ENCODE measurements at regions not wholly inside any gene's neighbourhood (a gene's known extent, or its start where the extent isn't known, plus 50 kb on each side); places are given as distances from the start of the nearest gene placed in this dataset.

DNA sequence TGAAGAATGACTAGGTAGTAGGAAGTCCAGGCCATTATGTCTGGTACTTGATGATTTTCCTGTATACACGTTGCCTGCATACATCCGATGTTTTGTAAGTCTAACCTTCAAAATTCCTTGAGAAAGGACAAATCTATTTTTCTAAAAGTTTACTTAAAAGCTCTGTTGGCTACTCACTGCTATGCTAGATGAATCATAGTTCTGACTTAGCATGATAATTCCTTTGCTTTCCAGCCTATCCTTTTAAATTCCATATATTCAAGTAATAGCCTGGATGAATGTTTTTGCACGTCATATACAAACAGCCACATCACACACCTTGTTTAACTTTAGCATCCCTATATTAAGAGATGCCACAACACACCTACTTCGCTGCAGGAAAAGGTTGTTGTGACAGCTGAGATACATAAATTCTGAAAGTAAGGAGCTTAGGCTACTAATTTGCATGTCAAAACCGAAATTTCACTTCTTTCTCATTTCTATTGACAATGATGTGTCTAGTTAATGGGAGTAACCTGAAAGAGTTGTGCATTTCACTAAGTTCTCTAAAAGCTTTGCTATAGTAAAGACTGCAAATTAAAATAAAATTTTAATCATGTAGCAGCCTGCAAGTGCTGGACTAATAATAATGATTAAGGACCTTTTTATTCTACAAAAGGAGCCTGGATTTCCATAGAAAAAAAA is 1116.4 kb downstream of the JRKL start:
- no peaks in the 10 kb centered on the region for H3K36me3 Mint-ChIP-seq (ENCODE audit: low read depth)
- no peak overlapping the region for H3K4me3 Mint-ChIP-seq

DNA sequence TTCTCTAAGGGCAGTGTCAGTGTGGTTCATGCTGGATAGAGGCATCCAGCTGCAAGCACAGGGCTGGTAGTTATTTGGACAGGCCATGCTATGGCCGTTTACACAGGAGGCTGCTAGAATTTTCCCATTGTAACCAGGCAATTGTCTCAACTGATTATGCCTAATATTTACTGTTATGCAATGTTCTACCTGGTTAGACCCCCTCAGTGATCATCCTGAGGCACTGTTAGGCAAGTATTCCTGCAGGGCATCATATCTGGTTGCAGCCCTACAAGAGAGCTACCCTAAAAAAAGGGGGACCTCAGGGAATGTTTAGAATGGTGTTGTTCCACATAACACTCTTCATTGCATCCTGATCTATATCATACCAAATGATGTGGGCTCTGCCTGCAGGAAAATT is 1124.6 kb downstream of the JRKL start:
- no peaks in the 10 kb centered on the region for H3K36me3 Mint-ChIP-seq (ENCODE audit: low read depth)
- H3K9me3 Mint-ChIP-seq, result no peaks in the 10 kb centered on the region; the same call in 1 of the 2 replicates
- no peak overlapping the region for H3K4me3 Mint-ChIP-seq
- no peak overlapping the region for H3K27ac Mint-ChIP-seq
- TF ChIP-seq, protein P1, sequence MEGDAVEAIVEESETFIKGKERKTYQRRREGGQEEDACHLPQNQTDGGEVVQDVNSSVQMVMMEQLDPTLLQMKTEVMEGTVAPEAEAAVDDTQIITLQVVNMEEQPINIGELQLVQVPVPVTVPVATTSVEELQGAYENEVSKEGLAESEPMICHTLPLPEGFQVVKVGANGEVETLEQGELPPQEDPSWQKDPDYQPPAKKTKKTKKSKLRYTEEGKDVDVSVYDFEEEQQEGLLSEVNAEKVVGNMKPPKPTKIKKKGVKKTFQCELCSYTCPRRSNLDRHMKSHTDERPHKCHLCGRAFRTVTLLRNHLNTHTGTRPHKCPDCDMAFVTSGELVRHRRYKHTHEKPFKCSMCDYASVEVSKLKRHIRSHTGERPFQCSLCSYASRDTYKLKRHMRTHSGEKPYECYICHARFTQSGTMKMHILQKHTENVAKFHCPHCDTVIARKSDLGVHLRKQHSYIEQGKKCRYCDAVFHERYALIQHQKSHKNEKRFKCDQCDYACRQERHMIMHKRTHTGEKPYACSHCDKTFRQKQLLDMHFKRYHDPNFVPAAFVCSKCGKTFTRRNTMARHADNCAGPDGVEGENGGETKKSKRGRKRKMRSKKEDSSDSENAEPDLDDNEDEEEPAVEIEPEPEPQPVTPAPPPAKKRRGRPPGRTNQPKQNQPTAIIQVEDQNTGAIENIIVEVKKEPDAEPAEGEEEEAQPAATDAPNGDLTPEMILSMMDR (IDR thresholded peaks at IDR 0.05), result no peak
- no peak for DNase-seq
- peaks cover 3% of the 10 kb centered on the region; the same call in 1 of the 2 replicates for H3K27me3 Mint-ChIP-seq (ENCODE audit: insufficient read depth)
- H3K4me1 Mint-ChIP-seq (ENCODE audit: low read depth), result no peaks in the 10 kb centered on the region

More for the DNA sequence above, 1116.4 kb downstream of the JRKL start:
- Mint-ChIP-seq H3K27me3 (ENCODE audit: insufficient read depth) (no peaks in the 10 kb centered on the region), H3K4me1 (ENCODE audit: low read depth) (no peaks in the 10 kb centered on the region), H3K27ac (no peak overlapping the region), H3K9me3 (peaks cover 11% of the 10 kb centered on the region; the same call in 1 of the 2 replicates)
- DNase-seq, result no peak
- TF ChIP-seq, protein P1 (IDR thresholded peaks at IDR 0.05), result no peak

DNA sequence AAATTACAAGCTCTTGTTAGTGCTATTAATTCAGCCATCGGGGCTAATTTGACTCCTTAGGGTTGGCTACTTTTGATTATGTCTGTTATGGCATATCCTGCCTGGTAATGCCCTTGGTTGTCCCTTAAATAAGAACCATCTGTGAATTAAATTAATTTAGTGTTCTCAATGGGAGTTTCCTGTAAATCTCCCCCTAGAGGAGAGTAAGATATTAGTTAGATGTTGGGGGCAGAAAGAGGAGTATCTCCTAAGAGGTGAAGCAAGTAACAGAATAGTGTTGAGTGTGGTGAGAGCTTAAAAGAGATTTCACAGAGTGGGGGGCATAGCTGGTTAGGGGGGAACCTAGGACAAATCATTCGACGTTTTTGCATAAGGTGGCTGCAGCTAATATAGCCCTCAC is 1126.9 kb downstream of the JRKL start:
- H3K27me3 Mint-ChIP-seq (ENCODE audit: insufficient read depth), result peaks cover 3% of the 10 kb centered on the region
- H3K9me3 Mint-ChIP-seq, result peaks cover 15% of the 10 kb centered on the region; the same call in 1 of the 2 replicates
- no peak overlapping the region for H3K4me3 Mint-ChIP-seq
- no peak overlapping the region for H3K27ac Mint-ChIP-seq
- DNase-seq, result no peak
- no peaks in the 10 kb centered on the region for H3K36me3 Mint-ChIP-seq (ENCODE audit: low read depth)
- TF ChIP-seq, protein P1 (IDR thresholded peaks at IDR 0.05), result no peak
- H3K4me1 Mint-ChIP-seq (ENCODE audit: low read depth), result no peaks in the 10 kb centered on the region

DNA sequence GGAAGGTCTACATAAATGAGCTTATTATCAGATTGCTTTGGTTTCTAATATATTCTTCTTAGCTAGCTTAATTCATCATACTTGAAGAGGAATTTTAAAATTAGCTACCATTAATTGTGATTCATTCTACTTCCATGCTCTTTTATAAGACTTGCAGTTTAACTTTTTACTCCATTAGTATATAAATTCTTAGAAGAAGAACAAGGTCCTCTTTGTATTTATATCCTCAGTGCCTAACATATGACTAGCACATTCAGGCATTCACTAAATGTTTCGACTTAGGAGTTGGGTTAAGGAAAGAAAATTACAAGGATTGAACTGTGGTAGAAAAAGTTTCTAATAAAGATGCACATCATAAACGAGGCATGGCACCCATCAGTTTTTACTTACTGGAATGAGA is 1135.5 kb downstream of the JRKL start:
- Mint-ChIP-seq H3K9me3 (peaks cover 25% of the 10 kb centered on the region; the same call in 1 of the 2 replicates), H3K4me1 (ENCODE audit: low read depth) (no peaks in the 10 kb centered on the region), H3K27me3 (ENCODE audit: insufficient read depth) (no peaks in the 10 kb centered on the region), H3K27ac (no peak overlapping the region), H3K36me3 (ENCODE audit: low read depth) (no peaks in the 10 kb centered on the region), H3K4me3 (no peak overlapping the region)
- TF ChIP-seq, protein P1 (IDR thresholded peaks at IDR 0.05), result no peak
- no peak for DNase-seq

DNA sequence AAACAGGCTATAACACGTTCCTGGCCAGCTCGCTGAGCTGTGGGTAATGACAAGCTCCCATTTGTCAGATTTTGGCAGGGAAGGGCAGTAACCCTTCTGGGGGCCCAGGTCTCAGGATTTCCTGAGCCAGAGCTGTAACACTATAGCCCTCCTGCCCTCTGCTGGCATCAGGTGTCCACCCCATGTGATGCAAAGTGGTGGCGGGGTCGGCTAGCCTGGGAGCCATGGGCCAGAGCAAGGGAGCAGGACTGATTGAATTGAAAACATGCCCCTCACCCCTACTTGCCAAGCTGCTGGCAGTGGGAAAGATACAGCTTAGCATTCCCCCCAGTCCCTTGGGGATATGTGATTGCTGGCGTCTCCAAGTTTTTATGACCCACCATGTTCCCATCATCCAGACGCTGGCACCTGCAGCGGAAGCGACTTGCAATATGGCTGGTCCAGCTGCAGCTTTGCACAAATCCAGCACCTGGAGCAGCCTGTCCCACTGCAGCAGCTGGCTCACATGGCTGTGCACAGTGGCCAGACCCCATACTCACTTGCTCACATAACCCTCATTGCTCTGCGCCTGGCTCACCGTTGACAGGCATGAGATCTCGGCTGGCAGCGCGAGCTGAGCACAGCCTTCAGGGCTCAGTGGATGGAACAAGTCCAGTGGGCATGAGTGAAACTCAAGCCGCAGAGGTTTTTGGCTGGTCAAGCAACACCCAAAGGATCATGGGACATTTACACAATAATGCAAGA is 1147.8 kb downstream of the JRKL start:
- Mint-ChIP-seq H3K27me3 (ENCODE audit: insufficient read depth) (no peaks in the 10 kb centered on the region), H3K4me3 (no peak overlapping the region), H3K36me3 (ENCODE audit: low read depth) (no peaks in the 10 kb centered on the region), H3K27ac (no peak overlapping the region), H3K4me1 (ENCODE audit: low read depth) (no peaks in the 10 kb centered on the region), H3K9me3 (peaks cover 15% of the 10 kb centered on the region; the same call in 1 of the 2 replicates)
- TF ChIP-seq, protein P1 (IDR thresholded peaks at IDR 0.05), result no peak
- no peak for DNase-seq
